ENCODE measurements at regions not wholly inside any gene's neighbourhood (a gene's known extent, or its start where the extent isn't known, plus 50 kb on each side); places are given as distances from the start of the nearest gene placed in this dataset.

GRCh38 chr19:30137747-30138146 is 195.7 kb downstream of the URI1 start:
- no peak for TF ChIP-seq CTCF (IDR thresholded peaks at IDR 0.05)
- no peak for DNase-seq (ENCODE audit: low spot score)

GRCh38 chr19:30144242-30144758 is 202.3 kb downstream of the URI1 start:
- ATAC-seq (ENCODE audit: insufficient number of reproducible peaks, low FRiP score, low read depth) (no peak), DNase-seq (ENCODE audit: low spot score) (no peak)
- Histone ChIP-seq H3K4me1 (ENCODE audit: control insufficient read depth in 1 of 2, low read depth in 2 of 2) (no peaks in the 10 kb centered on the region), H3K9me3 (no peaks in the 10 kb centered on the region), H3K4me3 (no peak overlapping the region), H3K36me3 (no peaks in the 10 kb centered on the region), H3K27me3 (replicated peaks; ENCODE audit: insufficient read depth) (no peaks in the 10 kb centered on the region), H3K27ac (no peak overlapping the region)
- TF ChIP-seq CTCF (IDR thresholded peaks at IDR 0.05), result no peak

More at GRCh38 chr19:30137747-30138146, 195.7 kb downstream of the URI1 start:
- no peak overlapping the region for H3K27ac ChIP-seq
- no peaks in the 10 kb centered on the region for H3K27me3 ChIP-seq (replicated peaks; ENCODE audit: insufficient read depth)
- no peaks in the 10 kb centered on the region for H3K9me3 ChIP-seq
- H3K4me3 ChIP-seq, result no peak overlapping the region
- ATAC-seq (ENCODE audit: insufficient number of reproducible peaks, low FRiP score, low read depth), result no peak
- H3K4me1 ChIP-seq (ENCODE audit: control insufficient read depth in 1 of 2, low read depth in 2 of 2), result no peaks in the 10 kb centered on the region
- H3K36me3 ChIP-seq, result no peaks in the 10 kb centered on the region

GRCh38 chr19:30144802-30145201 is 202.8 kb downstream of the URI1 start:
- no peak overlapping the region for H3K4me3 ChIP-seq
- H3K36me3 ChIP-seq, result no peaks in the 10 kb centered on the region
- H3K27me3 ChIP-seq (replicated peaks; ENCODE audit: insufficient read depth), result no peaks in the 10 kb centered on the region
- ATAC-seq (ENCODE audit: insufficient number of reproducible peaks, low FRiP score, low read depth) (no peak), DNase-seq (ENCODE audit: low spot score) (no peak)
- TF ChIP-seq CTCF (IDR thresholded peaks at IDR 0.05), result no peak
- H3K9me3 ChIP-seq, result no peaks in the 10 kb centered on the region
- H3K4me1 ChIP-seq (ENCODE audit: control insufficient read depth in 1 of 2, low read depth in 2 of 2), result no peaks in the 10 kb centered on the region
- no peak overlapping the region for H3K27ac ChIP-seq

- no peak for TF ChIP-seq CTCF (IDR thresholded peaks at IDR 0.05)
- DNase-seq (ENCODE audit: low spot score) (no peak), ATAC-seq (ENCODE audit: insufficient number of reproducible peaks, low FRiP score, low read depth) (no peak)
- Histone ChIP-seq H3K4me1 (ENCODE audit: control insufficient read depth in 1 of 2, low read depth in 2 of 2) (no peaks in the 10 kb centered on the region), H3K4me3 (no peak overlapping the region), H3K27ac (no peak overlapping the region), H3K27me3 (replicated peaks; ENCODE audit: insufficient read depth) (no peaks in the 10 kb centered on the region), H3K36me3 (no peaks in the 10 kb centered on the region), H3K9me3 (no peaks in the 10 kb centered on the region)
Observed at GRCh38 chr19:30145467-30145866, 203.4 kb downstream of the URI1 start.

GRCh38 chr19:30146346-30146745 is 204.3 kb downstream of the URI1 start:
- no peaks in the 10 kb centered on the region for H3K27me3 ChIP-seq (replicated peaks; ENCODE audit: insufficient read depth)
- TF ChIP-seq CTCF (IDR thresholded peaks at IDR 0.05), result no peak
- no peaks in the 10 kb centered on the region for H3K9me3 ChIP-seq
- ATAC-seq (ENCODE audit: insufficient number of reproducible peaks, low FRiP score, low read depth) (no peak), DNase-seq (ENCODE audit: low spot score) (no peak)
- H3K36me3 ChIP-seq, result no peaks in the 10 kb centered on the region
- no peak overlapping the region for H3K4me3 ChIP-seq
- H3K4me1 ChIP-seq (ENCODE audit: control insufficient read depth in 1 of 2, low read depth in 2 of 2), result no peaks in the 10 kb centered on the region
- H3K27ac ChIP-seq, result no peak overlapping the region

All from thoracic aorta (tissue), 2 donors.